ENCODE measurements at regions not wholly inside any gene's neighbourhood (a gene's known extent, or its start where the extent isn't known, plus 50 kb on each side); places are given as distances from the start of the nearest gene placed in this dataset.
A peak's percentile ranks its signal among the peaks of the same experiment; 100 is the strongest.

- no peak overlapping the region for H2AFZ ChIP-seq (replicated peaks; ENCODE audit: low read length, poor library complexity)
- no peak overlapping the region for H4K91ac ChIP-seq (ENCODE audit: insufficient read depth, low read depth, low read length)
- H3K27ac ChIP-seq (ENCODE audit: insufficient read depth, low read length) = no peak overlapping the region
- H4K20me1 ChIP-seq (ENCODE audit: insufficient read depth, low read length) = no peaks in the 10 kb centered on the region
- in situ Hi-C loops (cut with MboI; ENCODE audit: low sequenced_read_pairs) = no loop called here
- H2BK120ac ChIP-seq (ENCODE audit: low read depth, low read length) = no peak overlapping the region
- H3K4ac ChIP-seq (ENCODE audit: low read depth, low read length) = no peak overlapping the region
- no peak overlapping the region for H3K23ac ChIP-seq (ENCODE audit: low read depth, low read length)
- CTCF ChIA-PET = no interaction called here
- no peak overlapping the region for H2AK5ac ChIP-seq (ENCODE audit: low read depth, low read length)
- no peak overlapping the region for H3K9ac ChIP-seq (ENCODE audit: low read depth, low read length)
- H3K14ac ChIP-seq (replicated peaks; ENCODE audit: low read depth, low read length) = no peak overlapping the region
- H2BK5ac ChIP-seq (ENCODE audit: low read depth, low read length, poor library complexity, severe bottlenecking) = no peak overlapping the region
- H3K9me3 ChIP-seq (ENCODE audit: control insufficient read depth, insufficient read depth, low read length) = no peaks in the 10 kb centered on the region
- H3K36me3 ChIP-seq (ENCODE audit: control insufficient read depth, insufficient read depth, low read length) = no peaks in the 10 kb centered on the region
- dilution Hi-C loops (cut with HindIII; ENCODE audit: low sequenced_read_pairs, unreplicated experiment) = no loop called here
- no TSS peak for BruUV-seq (replicated peaks)
- no peaks in the 10 kb centered on the region for H3K79me1 ChIP-seq (ENCODE audit: low read depth in 1 of 2, low read length in 2 of 2)
- no peak overlapping the region for H2BK15ac ChIP-seq (ENCODE audit: low read depth, low read length)
- no peaks in the 10 kb centered on the region for H3K27me3 ChIP-seq (ENCODE audit: control insufficient read depth, insufficient read depth, low read length)
- no peak overlapping the region for H3K56ac ChIP-seq (ENCODE audit: extremely low read depth, insufficient read depth, low read length)
- POLR2A ChIA-PET (ENCODE audit: unreplicated experiment) = no interaction called here
- no peak overlapping the region for H3K4me2 ChIP-seq (ENCODE audit: low read depth, low read length)
- no peaks in the 10 kb centered on the region for H3K9me1 ChIP-seq (ENCODE audit: insufficient read depth, low read length)
- TF ChIP-seq CHD1 (IDR thresholded peaks at IDR 0.05; ENCODE audit: low read depth, low read length) = no peak
- TF ChIP-seq CEBPB (IDR thresholded peaks at IDR 0.05; ENCODE audit: low read depth, low read length) = 0 out of 2 replicates have a peak, but pooled peaks have one; percentile 5
- intact Hi-C loops (cut with micrococcal nuclease) = no loop called here
- no peak overlapping the region for H3K18ac ChIP-seq (ENCODE audit: low read depth, low read length)
- no peak overlapping the region for H4K8ac ChIP-seq (ENCODE audit: low read depth in 2 of 2, low read length in 2 of 2)
- no peak overlapping the region for H3K4me3 ChIP-seq (ENCODE audit: insufficient read depth, low read depth, low read length)
- no peak overlapping the region for H2AK9ac ChIP-seq (replicated peaks; ENCODE audit: low read depth, low read length, poor library complexity)
- H2BK20ac ChIP-seq (ENCODE audit: low read depth, low read length) = no peak overlapping the region
- DNase-seq (peak; percentile 72), ATAC-seq (ENCODE audit: low read depth) (peak; percentile 51)
- 0 out of 2 replicates have a peak, but pooled peaks cover 2% of the 10 kb centered on the region for H3K4me1 ChIP-seq (ENCODE audit: control insufficient read depth, insufficient read depth, low read length)
- no peak overlapping the region for H4K5ac ChIP-seq (ENCODE audit: low read depth, low read length)
- WGBS, 2 experiments (ENCODE audit: extremely low coverage in 2 of 2, insufficient read length in 1 of 2) = no CpG with 5 or more reads among the region's 2 CpGs
Measured at GRCh38 chr11:104830080-104830479, 68.2 kb downstream of the CASP12 start.

Measured in IMR-90 (cell line).